Ammon's horn (tissue), 1 donor: ENCODE measurements at regions not wholly inside any gene's neighbourhood (a gene's known extent, or its start where the extent isn't known, plus 50 kb on each side); places are given as distances from the start of the nearest gene placed in this dataset.

Experiments
- DNase-seq: peaks from one replicate; pipeline ENCODE4 v3.0.0-alpha.2; 2016; ENCODE audit warnings: low spot score

DNA sequence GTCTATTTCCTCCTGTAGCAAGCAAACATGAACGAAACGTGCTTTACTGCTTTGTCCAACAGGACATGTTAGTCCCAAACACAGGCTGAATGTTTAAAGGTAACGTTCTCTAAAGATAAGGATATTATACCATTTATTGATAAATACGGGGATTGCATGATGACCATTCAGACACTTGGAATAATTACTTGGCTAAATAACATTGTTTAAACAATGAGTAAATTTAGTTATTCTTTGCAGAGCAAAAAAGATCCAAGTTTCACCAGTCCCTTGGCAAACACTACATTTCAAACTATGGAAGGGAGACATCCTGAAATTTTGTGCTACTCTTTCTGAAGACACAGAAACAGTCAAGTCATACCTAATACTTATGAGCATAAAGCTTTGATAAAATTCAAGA is 88.0 kb downstream of the ZNF280B start:
- DNase-seq = no peak

DNA sequence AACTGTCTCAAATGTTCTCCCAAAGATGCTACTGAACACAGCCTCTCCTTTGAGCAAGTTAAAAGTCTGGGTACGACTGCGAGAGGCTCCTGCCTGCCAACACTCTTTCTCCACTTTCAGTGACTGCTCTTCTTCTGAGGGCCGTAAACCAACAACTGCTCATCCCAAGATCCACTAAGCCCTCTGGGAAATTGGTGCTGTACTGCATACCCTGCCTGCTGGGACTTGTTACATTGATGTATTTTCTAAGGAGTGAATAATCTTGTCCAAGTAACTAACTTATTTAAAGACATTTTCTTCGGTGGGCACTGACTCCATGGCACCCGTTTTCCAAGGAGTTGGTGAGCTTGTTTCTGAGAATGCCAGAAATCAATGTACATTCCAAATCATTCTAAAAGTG is 87.2 kb downstream of the ZNF280B start:
- no peak for DNase-seq

DNA sequence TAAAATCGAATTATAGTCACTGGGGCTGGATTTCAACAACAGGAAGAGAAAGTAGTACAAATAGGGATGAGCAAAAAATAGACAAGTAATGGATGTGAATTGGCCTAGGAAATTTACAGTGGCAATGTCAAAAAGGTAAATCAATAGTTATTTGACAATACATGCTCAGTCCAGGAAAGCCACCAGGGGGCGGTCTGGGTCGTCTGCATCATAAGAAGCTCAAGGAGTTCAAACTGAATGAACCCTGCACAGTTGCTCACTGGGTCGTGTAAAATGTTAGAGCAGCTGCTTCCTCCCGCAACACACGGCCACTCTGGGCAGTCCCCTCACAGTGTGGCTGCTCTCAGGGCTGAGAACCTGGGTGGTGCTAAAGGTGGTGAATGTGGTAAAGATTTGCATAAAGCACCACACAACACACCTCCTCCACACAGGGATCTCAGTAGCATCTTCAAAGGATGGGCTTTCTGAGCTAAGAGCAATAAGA is 85.9 kb downstream of the ZNF280B start:
- peak; percentile 50 for DNase-seq

DNA sequence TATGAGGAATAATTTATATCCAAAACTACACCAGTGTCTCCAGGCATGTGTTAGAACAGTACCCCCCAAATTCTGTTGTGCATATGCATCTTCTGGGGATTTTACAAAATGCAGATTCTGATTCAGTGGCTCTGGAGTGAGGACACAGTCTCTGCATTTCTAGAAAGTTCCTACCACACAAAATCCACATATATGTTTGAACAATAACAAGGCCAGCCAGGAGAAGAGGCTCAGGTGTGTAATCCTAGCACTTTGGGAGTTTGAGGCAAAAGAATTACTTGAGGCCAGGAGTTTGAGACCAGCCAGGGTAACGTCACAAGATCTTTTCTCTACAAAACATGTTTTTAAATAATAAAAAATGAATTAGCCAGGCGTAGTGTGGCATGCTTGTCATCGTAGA is 84.9 kb downstream of the ZNF280B start:
- no peak for DNase-seq

DNA sequence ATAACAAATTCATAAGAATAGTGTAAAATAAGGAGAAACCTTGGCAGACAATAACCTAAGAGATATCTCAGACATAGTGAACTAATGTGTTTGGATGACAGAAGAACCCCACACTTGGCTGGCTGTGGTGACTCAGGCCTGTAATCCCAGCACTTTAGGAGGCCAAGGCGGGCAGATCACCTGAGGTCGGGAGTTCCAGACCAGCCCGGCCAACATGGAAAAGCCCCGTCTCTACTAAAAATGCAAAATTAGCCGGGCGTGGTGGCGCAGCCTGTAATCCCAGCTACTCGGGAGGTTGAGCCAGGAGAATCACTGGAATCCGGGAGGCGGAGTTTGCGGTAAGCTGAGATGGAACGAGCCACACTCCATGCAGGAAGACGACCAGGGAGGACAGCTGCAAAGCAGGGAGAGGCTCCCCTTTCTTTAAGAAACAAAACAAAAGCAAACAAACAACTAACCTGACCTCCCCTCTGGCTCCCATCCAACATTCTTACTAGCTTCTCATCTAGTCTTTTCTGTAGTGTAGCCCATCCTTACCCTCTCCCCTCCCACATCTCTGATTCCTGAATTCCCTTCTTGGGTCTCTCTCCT is 84.2 kb downstream of the ZNF280B start:
- DNase-seq = no peak

DNA sequence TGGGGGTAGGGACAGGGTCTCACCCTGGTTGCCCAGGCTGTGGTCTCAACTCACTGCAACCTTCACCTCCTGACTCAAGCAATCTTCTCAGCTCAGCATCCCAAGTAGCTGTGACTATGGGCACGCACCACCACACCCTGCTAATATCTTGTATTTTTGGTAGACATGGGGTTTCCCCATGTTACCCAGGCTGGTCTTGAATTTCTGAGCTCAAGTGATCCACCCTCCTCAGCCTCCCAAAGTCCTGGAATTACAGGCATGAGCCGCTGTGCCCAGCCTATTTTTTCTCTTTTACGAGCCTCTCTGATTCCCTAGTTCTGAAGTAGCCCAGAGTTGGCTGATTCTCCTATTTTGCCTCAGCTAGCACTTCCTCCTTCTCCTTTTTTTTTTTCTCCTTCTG is 83.6 kb downstream of the ZNF280B start:
- DNase-seq = no peak

DNA sequence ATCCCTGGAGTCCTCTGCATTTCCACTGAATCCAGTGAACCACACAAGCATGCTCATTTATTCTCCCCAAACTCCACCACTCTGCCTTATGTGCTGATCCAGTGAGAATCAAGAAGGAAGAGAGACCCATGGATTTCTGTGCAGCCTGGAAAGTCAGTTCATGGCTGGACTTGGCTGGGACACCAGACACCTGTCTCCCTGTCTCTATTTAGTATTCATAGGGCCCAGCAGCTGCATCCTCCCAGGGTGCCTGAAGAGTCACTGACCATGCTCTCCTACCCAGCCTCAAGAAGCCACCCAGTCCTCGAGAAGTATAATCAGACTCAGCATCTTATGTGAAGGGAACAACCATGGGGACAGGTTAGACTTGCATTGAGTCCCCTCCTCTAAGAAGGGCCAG is 83.2 kb downstream of the ZNF280B start:
- DNase-seq = no peak

DNA sequence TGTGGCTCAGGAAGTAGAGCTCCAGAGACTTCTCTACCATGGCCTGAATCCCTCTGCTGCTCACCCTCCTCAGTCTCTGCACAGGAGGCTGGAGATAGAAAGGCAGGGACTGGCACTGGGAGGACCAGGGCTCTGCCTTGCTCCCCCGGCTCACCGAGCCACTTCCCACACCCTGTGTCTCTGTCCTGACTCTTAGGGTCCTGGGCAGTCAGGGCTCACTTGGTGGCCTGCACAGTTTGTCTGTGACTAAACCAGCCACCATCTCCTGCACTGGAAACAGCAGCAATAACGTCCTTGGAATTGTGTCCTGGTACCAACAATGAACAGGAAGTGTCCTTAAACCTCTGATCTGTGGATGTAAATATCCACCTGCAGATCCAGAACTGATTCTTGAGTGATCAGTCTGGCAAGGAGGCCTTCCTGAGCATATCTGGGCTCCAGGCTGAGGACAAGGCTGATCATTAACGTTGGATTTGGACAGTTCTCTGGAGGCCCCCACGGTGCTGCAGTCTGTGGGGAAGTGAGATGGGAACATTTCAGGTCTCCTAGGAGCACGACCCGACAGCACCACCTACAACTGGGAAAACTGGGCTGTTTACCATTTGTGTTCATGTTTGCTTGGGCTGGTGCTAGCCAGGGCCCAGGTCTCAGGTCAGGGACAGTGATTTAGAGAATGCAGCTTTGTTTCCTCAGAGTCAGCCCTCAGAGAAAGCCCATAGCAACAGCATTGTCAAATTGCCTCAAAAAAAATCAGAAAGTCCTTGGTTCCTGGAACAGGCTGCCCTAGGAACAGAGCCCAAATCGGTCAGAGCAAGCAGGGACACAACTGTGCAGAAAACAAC is 82.5 kb downstream of the ZNF280B start:
- no peak for DNase-seq

DNA sequence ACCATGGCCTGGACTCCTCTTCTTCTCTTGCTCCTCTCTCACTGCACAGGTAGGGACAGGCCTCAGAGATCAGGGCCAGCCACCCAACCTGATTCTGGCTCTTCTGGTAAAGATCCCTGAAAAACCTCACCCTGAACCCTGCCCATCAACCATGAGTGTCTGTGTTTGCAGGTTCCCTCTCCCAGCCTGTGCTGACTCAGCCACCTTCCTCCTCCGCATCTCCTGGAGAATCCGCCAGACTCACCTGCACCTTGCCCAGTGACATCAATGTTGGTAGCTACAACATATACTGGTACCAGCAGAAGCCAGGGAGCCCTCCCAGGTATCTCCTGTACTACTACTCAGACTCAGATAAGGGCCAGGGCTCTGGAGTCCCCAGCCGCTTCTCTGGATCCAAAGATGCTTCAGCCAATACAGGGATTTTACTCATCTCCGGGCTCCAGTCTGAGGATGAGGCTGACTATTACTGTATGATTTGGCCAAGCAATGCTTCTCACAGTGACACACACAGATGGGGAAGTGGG is 80.9 kb downstream of the ZNF280B start:
- no peak for DNase-seq

DNA sequence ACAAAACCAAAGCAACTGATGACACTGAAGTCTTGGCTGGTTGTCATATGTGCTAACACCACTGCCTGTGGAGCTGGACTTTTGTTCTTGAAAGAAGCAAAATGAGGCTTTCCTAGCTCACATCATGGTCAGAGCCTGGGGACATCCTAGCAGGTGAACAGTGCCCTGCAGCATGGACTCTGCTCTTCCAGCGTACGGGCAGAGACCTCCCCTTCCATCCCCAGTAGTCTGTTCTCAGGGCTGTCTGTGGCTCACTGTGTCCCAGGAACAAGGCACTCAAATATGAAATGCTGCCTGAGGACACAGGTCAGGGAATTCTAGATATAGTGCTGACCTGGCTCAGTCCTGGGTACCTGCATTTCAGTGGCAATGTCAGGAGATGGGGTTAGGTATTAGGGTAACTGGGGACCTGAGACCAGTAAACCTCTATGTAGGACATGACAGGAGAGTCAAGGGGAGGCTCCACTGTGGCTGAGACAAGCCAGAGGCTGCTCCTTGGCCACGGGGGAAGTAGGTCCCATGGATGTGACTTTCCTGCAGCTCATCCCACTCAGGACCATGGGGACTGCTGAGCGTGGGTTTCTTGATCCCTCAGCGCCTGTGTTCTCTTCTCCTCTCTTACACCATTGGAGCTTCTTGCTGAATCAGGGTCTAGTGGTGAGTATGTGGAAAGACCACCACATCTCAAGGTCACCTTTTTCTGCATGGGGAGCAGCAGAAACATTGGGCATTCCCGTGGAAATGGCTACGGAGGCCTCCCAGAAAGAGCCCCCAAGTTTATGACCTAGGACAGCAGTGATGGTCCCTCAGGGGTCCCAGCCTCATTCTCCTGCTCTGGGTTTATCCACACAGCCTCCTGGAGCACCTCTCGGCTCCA is 80.1 kb downstream of the ZNF280B start:
- DNase-seq = no peak

DNA sequence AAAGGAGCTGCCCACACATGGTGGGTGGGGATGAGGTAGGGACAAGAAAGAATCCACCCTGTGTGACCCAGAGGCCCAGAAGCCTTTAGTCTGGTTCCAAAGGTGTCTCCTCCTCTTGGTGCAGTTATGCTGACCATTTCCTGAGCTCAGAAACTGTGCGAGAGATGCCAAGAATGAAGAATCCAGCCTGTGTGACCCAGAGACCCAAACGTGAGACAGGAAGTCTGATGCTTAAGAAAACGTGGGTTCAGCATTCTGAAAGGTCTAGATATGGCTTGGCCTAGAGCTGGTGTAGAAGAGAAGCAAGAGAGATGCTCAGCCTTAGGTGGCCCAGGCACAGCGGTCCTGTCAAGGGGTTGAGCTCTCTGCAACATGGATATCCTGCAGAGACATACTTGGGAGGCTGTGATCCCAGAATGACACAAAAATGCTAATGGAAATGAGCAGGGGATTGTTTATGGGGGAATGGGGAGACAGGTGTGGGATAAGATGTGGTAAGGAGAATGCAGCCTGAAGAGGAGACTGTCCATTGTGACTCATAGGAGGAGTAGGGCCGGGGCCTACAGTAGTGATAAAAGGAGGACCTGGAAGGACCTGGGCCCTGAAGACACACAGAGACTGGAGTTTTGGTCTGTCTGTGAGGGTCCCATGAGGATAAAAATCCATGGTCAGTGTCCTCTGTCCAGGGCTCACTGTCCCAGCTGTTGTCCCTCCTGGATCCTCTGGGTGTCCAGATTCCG is 79.0 kb downstream of the ZNF280B start:
- no peak for DNase-seq

DNA sequence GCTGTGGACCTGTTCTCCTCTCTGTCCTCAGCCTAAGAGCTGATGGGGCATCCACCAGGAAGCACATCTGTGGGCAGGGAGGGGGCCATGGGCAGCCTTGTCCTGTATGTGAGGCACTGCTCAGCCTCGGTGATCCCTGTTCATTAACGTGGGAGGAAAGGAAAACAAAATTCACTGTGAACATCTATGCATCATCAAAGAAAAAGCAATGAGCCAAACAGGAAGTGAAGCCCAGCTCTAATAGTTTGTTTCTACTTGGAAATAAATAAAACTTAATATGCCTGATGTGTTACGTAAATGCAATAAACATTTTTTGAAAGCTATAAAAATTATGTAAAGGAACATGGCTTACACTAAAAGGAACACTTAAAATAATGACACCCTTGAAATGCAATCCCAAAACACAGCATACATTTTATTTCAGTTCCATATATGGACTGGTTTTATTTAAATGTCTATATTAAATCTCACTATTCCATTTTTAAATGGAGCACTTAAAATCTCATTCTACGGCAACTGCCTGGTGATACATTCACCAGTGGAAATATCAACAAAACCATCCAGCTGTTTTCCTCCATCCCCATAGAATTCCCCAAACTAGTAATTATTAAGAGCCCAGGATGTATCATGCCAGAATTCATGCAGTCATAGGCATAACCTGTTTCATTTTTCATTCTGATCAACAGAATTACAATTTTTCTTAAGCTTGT is 78.3 kb downstream of the ZNF280B start:
- no peak for DNase-seq

DNA sequence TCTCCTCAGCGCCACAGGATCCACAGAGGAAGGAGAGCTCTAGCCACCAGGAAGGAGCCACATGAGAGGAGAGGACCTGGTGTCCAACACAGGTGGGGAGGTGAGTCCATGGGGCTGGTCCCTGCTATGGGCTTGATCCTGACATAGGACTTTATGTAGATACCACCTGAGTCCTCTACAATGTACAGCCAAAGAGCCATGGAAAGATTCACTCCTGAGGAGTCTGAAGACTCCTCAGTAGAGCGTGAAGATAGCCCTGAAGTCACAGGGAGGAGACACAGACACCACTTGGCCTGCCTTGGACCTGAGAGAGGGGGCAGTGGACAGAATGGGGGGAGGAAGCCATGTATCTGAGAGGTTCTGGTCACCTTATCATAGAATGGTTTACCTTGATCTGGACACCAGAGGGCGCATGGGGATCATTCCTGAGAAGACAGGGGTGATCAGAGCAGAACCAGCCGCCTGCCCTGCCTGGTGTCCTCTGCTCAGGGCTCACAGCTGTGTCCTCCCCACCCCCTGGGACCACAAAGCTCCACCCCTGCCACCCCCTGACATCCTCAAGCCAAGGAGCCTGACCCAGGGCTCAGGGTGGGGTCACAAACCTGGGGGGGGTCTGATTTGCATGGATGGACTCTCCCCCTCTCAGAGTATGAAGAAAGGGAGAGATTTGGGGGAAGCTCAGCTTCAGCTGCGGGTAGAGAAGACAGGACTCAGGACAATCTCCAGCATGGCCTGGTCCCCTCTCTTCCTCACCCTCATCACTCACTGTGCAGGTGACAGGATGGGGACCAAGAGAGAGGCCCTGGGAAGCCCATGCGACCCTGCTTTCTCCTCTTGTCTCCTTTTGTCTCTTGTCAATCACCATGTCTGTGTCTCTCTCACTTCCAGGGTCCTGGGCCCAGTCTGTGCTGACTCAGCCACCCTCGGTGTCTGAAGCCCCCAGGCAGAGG is 77.0 kb downstream of the ZNF280B start:
- peak; percentile 72 for DNase-seq

DNA sequence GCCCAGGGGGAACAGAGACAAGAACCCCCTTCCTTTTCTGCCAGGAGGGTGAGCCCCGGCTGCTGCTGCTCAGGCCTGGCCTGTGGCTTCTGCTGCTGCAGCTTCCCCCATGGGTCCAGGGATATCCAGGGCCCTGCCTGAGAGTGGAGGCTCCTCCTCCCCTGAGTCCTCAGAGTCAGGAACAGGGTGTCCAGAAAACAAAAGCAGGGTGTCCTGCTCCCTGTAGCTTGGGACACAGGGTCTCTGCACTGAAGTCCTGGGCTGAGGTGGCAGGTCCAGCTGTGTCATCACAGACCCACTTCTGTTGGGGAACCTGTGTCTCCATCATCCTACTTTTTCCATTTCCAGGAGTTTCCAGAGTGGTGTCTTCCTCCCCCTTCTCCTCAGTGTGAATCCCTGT is 76.1 kb downstream of the ZNF280B start:
- no peak for DNase-seq

DNA sequence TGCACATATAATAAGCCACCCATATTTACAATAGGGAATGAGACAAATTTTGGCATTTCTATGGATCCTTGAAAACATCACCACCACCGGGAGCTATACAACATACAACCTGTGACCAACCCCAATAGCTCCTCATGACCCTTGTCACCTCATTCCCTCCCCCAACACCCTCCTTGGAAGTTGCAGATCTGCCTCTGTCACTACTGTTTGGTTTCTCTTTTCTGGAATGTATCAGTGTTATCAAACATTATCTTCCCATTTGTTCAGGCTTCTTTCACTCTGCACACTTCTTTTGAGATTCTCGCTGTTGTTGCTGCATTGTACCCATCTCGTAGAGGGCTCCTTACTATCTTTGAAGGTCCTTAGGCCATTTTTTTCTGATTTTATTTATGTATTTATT is 75.6 kb downstream of the ZNF280B start:
- no peak for DNase-seq

DNA sequence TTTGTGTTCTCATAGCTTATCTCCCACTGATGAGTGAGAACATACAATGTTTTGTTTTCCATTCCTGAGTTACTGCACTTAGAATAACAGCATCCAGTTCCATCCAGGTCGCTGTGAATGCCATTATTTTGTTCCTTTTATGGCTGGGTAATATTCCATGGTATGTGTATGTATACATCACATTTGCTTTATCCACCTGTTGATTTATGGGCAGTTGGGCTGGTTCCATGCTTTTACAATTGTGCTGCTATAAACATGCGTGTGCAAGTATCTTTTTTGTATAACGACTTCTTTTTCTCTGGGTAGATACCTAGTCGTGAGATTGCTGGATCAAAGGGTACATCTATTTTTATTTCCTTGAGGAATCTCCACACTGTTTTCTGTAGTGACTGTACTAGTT is 74.8 kb downstream of the ZNF280B start:
- DNase-seq = no peak
